ENCODE measurements at regions not wholly inside any gene's neighbourhood (a gene's known extent, or its start where the extent isn't known, plus 50 kb on each side); places are given as distances from the start of the nearest gene placed in this dataset.

GRCh38 chr15:54917312-54917711, 279.4 kb downstream of the RSL24D1 start:
- no peak for TF ChIP-seq POLR2A (IDR thresholded peaks at IDR 0.05)
- no peak for TF ChIP-seq POLR2AphosphoS5 (IDR thresholded peaks at IDR 0.05)
- no peak for TF ChIP-seq CTCF (IDR thresholded peaks at IDR 0.05)
